ENCODE measurements at regions not wholly inside any gene's neighbourhood (a gene's known extent, or its start where the extent isn't known, plus 50 kb on each side); places are given as distances from the start of the nearest gene placed in this dataset.
A peak's percentile ranks its signal among the peaks of the same experiment; 100 is the strongest.

- DNase-seq (ENCODE audit: low spot score): no peak
Observed at GRCh38 chr7:106606120-106606519, 54.8 kb downstream of the CCDC71L start.

GRCh38 chr7:106604971-106605370 lies 56.0 kb downstream of the CCDC71L start:
- DNase-seq (ENCODE audit: low spot score): no peak

- no peak for DNase-seq (ENCODE audit: low spot score)
Observed at GRCh38 chr7:106604303-106604924, 56.5 kb downstream of the CCDC71L start.

GRCh38 chr7:106603346-106603745 lies 57.6 kb downstream of the CCDC71L start:
- no peak for DNase-seq (ENCODE audit: low spot score)

GRCh38 chr7:106602062-106602461 lies 58.9 kb downstream of the CCDC71L start:
- DNase-seq (ENCODE audit: low spot score): no peak

GRCh38 chr7:106600569-106601373 lies 60.2 kb downstream of the CCDC71L start:
- DNase-seq (ENCODE audit: low spot score): no peak

- no peak for DNase-seq (ENCODE audit: low spot score)
Observed at GRCh38 chr7:106599343-106599698, 61.6 kb downstream of the CCDC71L start.

- DNase-seq (ENCODE audit: low spot score): peak; percentile 56
Observed at GRCh38 chr7:106598663-106599342, 62.2 kb downstream of the CCDC71L start.

- DNase-seq (ENCODE audit: low spot score): no peak
Observed at GRCh38 chr7:106597751-106598546, 63.0 kb downstream of the CCDC71L start.

GRCh38 chr7:106597014-106597413 lies 63.9 kb downstream of the CCDC71L start:
- no peak for DNase-seq (ENCODE audit: low spot score)

GRCh38 chr7:106595922-106596321 lies 65.0 kb downstream of the CCDC71L start:
- no peak for DNase-seq (ENCODE audit: low spot score)

- DNase-seq (ENCODE audit: low spot score): no peak
Observed at GRCh38 chr7:106593028-106593417, 67.9 kb downstream of the CCDC71L start.

- DNase-seq (ENCODE audit: low spot score): no peak
Observed at GRCh38 chr7:106592282-106593027, 68.5 kb downstream of the CCDC71L start.

- DNase-seq (ENCODE audit: low spot score): no peak
Observed at GRCh38 chr7:106591146-106591545, 69.8 kb downstream of the CCDC71L start.

- no peak for DNase-seq (ENCODE audit: low spot score)
Observed at GRCh38 chr7:106590209-106590816, 70.6 kb downstream of the CCDC71L start.

- DNase-seq (ENCODE audit: low spot score): no peak
Observed at GRCh38 chr7:106589198-106589879, 71.6 kb downstream of the CCDC71L start.

GRCh38 chr7:106588422-106589197 lies 72.3 kb downstream of the CCDC71L start:
- DNase-seq (ENCODE audit: low spot score): no peak

- no peak for DNase-seq (ENCODE audit: low spot score)
Observed at GRCh38 chr7:106584914-106585759, 75.8 kb downstream of the CCDC71L start.

Measured in Ammon's horn (tissue), 1 donor.